GM12878 (cell line): ENCODE measurements at regions not wholly inside any gene's neighbourhood (a gene's known extent, or its start where the extent isn't known, plus 50 kb on each side); places are given as distances from the start of the nearest gene placed in this dataset.

Experiments used
- ATAC-seq: fragments of 200-7000 bp; cut with Tn5 transposase; 3 replicates; pipeline ENCODE4 v1.9.1; 2020; ENCODE audit warnings: mild to moderate bottlenecking, moderate library complexity
- BruUV-seq: library from RNA; stranded (reverse); fragments of 400-500 nt; replicated peaks from 2 replicates; lab custom pipeline; 2021; lab: Mats Ljungman, UMichigan
- CTCF ChIA-PET: fragments of 300-600 bp; sonication (Branson Sonifier 250); formaldehyde crosslinking; extraction: SDS; loops from one replicate; lab custom pipeline; 2021; ENCODE audit warnings: inconsistent platforms; lab: Yijun Ruan, JAX
- POLR2A ChIA-PET: fragments of 350-600 bp; formaldehyde crosslinking; extraction: SDS; loops from one replicate; lab custom pipeline; 2021; ENCODE audit warnings: inconsistent platforms; lab: Charles Lee
- RAD21 ChIA-PET: fragments of 300-600 bp; sonication (Branson Sonifier 250); formaldehyde crosslinking; loops from one replicate; lab custom pipeline; 2023; ENCODE audit warnings: antibody characterized with exemption; ENCODE audit not compliant: unreplicated experiment; lab: Charles Lee
- SMC1A ChIA-PET: fragments of 300-600 bp; sonication (Branson Sonifier 250); formaldehyde crosslinking; loops from one replicate; lab custom pipeline; 2023; ENCODE audit not compliant: unreplicated experiment, uncharacterized antibody; lab: Charles Lee
- DNase-seq: peaks from one replicate; pipeline ENCODE4 v3.0.0-alpha.2; 2011; ENCODE audit warnings: low read depth, low spot score
- FAIRE-seq: peaks from 3 replicates; lab custom pipeline; 2011; peaks lifted over from hg19 to GRCh38; lab: Jason Lieb, UNC
- H2AFZ ChIP-seq: 2 replicates; pipeline ENCODE4 v1.6.0; 2011; ENCODE audit warnings: low read depth, low read length, control low read depth; ENCODE audit not compliant: control insufficient read depth
- H3K27ac ChIP-seq: 2 replicates; pipeline ENCODE4 v1.5.1; 2011; ENCODE audit warnings: control low read depth; ENCODE audit not compliant: control insufficient read depth, insufficient read depth
- H3K27me3 ChIP-seq, 2 experiments: replicated peaks in 1 of 2; 2 replicates each; pipeline versions ENCODE4 v1.6.0 to v1.6.1; 2011; ENCODE audit warnings: low read length in 1 of 2; ENCODE audit not compliant: control insufficient read depth in 2 of 2, insufficient read depth in 2 of 2
- H3K36me3 ChIP-seq, 2 experiments: 2 replicates each; pipeline ENCODE4 v1.5.1; 2011; ENCODE audit warnings: low read length in 1 of 2; ENCODE audit not compliant: control insufficient read depth in 2 of 2, insufficient read depth in 2 of 2
- H3K4me1 ChIP-seq: 2 replicates; pipeline ENCODE4 v1.6.1; 2011; ENCODE audit warnings: mild to moderate bottlenecking, low read length, moderate library complexity, mixed read lengths; ENCODE audit not compliant: control insufficient read depth, insufficient read depth
- H3K4me2 ChIP-seq: 2 replicates; pipeline ENCODE4 v1.6.0; 2011; ENCODE audit warnings: control low read depth; ENCODE audit not compliant: control insufficient read depth, insufficient read depth
- H3K4me3 ChIP-seq: fragments of 200-600 bp; sonication (generic); 2 replicates; pipeline ENCODE4 v1.5.1; 2016
- H3K79me2 ChIP-seq: 2 replicates; pipeline ENCODE4 v1.6.0; 2011; ENCODE audit warnings: low read length; ENCODE audit not compliant: control insufficient read depth, insufficient read depth
- H3K9ac ChIP-seq: 2 replicates; pipeline ENCODE4 v1.8.0; 2011; ENCODE audit warnings: low read length, control low read depth, mixed read lengths; ENCODE audit not compliant: control insufficient read depth, insufficient read depth
- H3K9me3 ChIP-seq: replicated peaks from 3 replicates; pipeline ENCODE4 v1.5.1; 2011; ENCODE audit warnings: mild to moderate bottlenecking, low read length; ENCODE audit not compliant: control insufficient read depth, insufficient read depth
- H4K20me1 ChIP-seq: 2 replicates; pipeline ENCODE4 v1.6.0; 2011; ENCODE audit not compliant: control insufficient read depth, insufficient read depth
- ASH2L ChIP-seq: fragments of 300-600, 200-600 bp; sonication (generic); IDR thresholded peaks from 2 replicates; pipeline ENCODE4 v1.6.1; 2017; ENCODE audit warnings: low read depth, mild to moderate bottlenecking, borderline replicate concordance
- BRCA1 ChIP-seq: IDR thresholded peaks from 2 replicates; pipeline ENCODE4 v1.6.1; 2011; ENCODE audit warnings: low read depth, low read length, improper control_type of control experiment
- GABPA ChIP-seq: IDR thresholded peaks from 2 replicates; pipeline ENCODE4 v1.6.1; 2014; ENCODE audit warnings: antibody characterized with exemption, low read depth, mild to moderate bottlenecking, inconsistent platforms
- IKZF2 ChIP-seq, 2 experiments: fragments of 450-650 bp; IDR thresholded peaks; 2 replicates each; pipeline ENCODE4 v1.6.1; 2017; ENCODE audit warnings: mild to moderate bottlenecking in 2 of 2, moderate library complexity in 2 of 2
- MYB ChIP-seq: fragments of 150-350 bp; IDR thresholded peaks from 2 replicates; pipeline ENCODE4 v1.6.1; 2014; ENCODE audit warnings: mild to moderate bottlenecking, low read depth, low read length, borderline replicate concordance
- NR2F1 ChIP-seq: fragments of 450-650 bp; conservative IDR thresholded peaks from 2 replicates; pipeline ENCODE4 v1.6.1; 2017; ENCODE audit warnings: mild to moderate bottlenecking
- POLR2A ChIP-seq: IDR thresholded peaks from 2 replicates; pipeline ENCODE4 v1.6.1; 2011; ENCODE audit warnings: low read depth, mild to moderate bottlenecking, low read length
- SIN3A ChIP-seq: IDR thresholded peaks from 2 replicates; pipeline ENCODE4 v1.6.1; 2012; ENCODE audit warnings: low read depth, low read length, improper control_type of control experiment
- SMARCA5 ChIP-seq: fragments of 450-650 bp; IDR thresholded peaks from 2 replicates; pipeline ENCODE4 v1.6.1; 2017; ENCODE audit warnings: mild to moderate bottlenecking
- SPI1 ChIP-seq: IDR thresholded peaks from 2 replicates; pipeline ENCODE4 v1.6.1; 2011; ENCODE audit warnings: low read depth, mild to moderate bottlenecking, low read length, moderate library complexity, borderline replicate concordance; ENCODE audit not compliant: insufficient read depth
- STAT1 ChIP-seq: fragments of 450-650 bp; conservative IDR thresholded peaks from 2 replicates; pipeline ENCODE4 v1.6.1; 2014; ENCODE audit warnings: antibody characterized with exemption, mild to moderate bottlenecking
- WRNIP1 ChIP-seq: IDR thresholded peaks from 2 replicates; pipeline ENCODE4 v1.6.1; 2011; ENCODE audit warnings: low read depth, low read length, improper control_type of control experiment, borderline replicate concordance
- ZBED1 ChIP-seq: IDR thresholded peaks from 2 replicates; pipeline ENCODE4 v1.6.1; 2016; ENCODE audit warnings: borderline replicate concordance
- ZBTB40 ChIP-seq: fragments of 450-650 bp; IDR thresholded peaks from 2 replicates; pipeline ENCODE4 v1.6.1; 2016; ENCODE audit warnings: mild to moderate bottlenecking, moderate library complexity, borderline replicate concordance
- ZNF24 ChIP-seq: fragments of 450-650 bp; IDR thresholded peaks from 2 replicates; pipeline ENCODE4 v1.6.1; 2017; ENCODE audit warnings: antibody characterized with exemption, mild to moderate bottlenecking
- WGBS: methylation state at CpG from one replicate; pipeline ENCODE4 v1.1.6; 2016; ENCODE audit warnings: low lambda C conversion rate; ENCODE audit not compliant: insufficient replicate concordance, insufficient coverage; ENCODE audit errors: missing lambda C conversion rate; 5-methylcytosine and 5-hydroxymethylcytosine counted together
- in situ Hi-C: fragments of 300-500 bp; cut with MboI; formaldehyde crosslinking; loops from 9 replicates; pipeline ENCODE4 v1.14.3; 2018; ENCODE audit warnings: mixed read lengths
- intact Hi-C: fragments of 100-400 bp; cut with micrococcal nuclease; formaldehyde crosslinking; loops from one replicate; pipeline ENCODE4 v1.14.2; 2022; ENCODE audit not compliant: unreplicated experiment
- TF ChIP-seq, protein P1 (sequence below): fragments of 450-650 bp; IDR thresholded peaks from 2 replicates; pipeline ENCODE4 v1.6.1; 2018; ENCODE audit warnings: mild to moderate bottlenecking, low read depth, moderate library complexity; ENCODE audit not compliant: partially characterized antibody
- TF ChIP-seq, protein P2 (sequence below): fragments of 450-650 bp; IDR thresholded peaks from 2 replicates; pipeline ENCODE4 v1.6.1; 2017; ENCODE audit warnings: low read depth, mild to moderate bottlenecking, moderate library complexity

GRCh38 chr13:106882246-106882645 is 314.3 kb upstream of the ARGLU1 start:
- TF ChIP-seq ASH2L (no peak), ZNF24 (no peak), SIN3A (no peak), WRNIP1 (no peak), IKZF2 (IDR thresholded peaks at IDR 0.05) (no peak), SPI1 (no peak), ZBTB40 (no peak), SMARCA5 (no peak), STAT1 (no peak), BRCA1 (no peak), ZBED1 (no peak), POLR2A (no peak), GABPA (no peak), NR2F1 (no peak), MYB (no peak)
- TF ChIP-seq, protein P1, sequence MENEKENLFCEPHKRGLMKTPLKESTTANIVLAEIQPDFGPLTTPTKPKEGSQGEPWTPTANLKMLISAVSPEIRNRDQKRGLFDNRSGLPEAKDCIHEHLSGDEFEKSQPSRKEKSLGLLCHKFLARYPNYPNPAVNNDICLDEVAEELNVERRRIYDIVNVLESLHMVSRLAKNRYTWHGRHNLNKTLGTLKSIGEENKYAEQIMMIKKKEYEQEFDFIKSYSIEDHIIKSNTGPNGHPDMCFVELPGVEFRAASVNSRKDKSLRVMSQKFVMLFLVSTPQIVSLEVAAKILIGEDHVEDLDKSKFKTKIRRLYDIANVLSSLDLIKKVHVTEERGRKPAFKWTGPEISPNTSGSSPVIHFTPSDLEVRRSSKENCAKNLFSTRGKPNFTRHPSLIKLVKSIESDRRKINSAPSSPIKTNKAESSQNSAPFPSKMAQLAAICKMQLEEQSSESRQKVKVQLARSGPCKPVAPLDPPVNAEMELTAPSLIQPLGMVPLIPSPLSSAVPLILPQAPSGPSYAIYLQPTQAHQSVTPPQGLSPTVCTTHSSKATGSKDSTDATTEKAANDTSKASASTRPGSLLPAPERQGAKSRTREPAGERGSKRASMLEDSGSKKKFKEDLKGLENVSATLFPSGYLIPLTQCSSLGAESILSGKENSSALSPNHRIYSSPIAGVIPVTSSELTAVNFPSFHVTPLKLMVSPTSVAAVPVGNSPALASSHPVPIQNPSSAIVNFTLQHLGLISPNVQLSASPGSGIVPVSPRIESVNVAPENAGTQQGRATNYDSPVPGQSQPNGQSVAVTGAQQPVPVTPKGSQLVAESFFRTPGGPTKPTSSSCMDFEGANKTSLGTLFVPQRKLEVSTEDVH: no peak
- TF ChIP-seq, protein P2, sequence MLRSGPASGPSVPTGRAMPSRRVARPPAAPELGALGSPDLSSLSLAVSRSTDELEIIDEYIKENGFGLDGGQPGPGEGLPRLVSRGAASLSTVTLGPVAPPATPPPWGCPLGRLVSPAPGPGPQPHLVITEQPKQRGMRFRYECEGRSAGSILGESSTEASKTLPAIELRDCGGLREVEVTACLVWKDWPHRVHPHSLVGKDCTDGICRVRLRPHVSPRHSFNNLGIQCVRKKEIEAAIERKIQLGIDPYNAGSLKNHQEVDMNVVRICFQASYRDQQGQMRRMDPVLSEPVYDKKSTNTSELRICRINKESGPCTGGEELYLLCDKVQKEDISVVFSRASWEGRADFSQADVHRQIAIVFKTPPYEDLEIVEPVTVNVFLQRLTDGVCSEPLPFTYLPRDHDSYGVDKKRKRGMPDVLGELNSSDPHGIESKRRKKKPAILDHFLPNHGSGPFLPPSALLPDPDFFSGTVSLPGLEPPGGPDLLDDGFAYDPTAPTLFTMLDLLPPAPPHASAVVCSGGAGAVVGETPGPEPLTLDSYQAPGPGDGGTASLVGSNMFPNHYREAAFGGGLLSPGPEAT: no peak
- Histone ChIP-seq H3K36me3 (no peaks in the 10 kb centered on the region), H3K4me2 (no peak overlapping the region), H3K9me3 (no peaks in the 10 kb centered on the region), H3K79me2 (no peaks in the 10 kb centered on the region), H2AFZ (no peak overlapping the region), H3K27me3 (no peaks in the 10 kb centered on the region), H3K27ac (no peak overlapping the region), H4K20me1 (no peaks in the 10 kb centered on the region), H3K4me3 (no peak overlapping the region), H3K9ac (no peak overlapping the region), H3K4me1 (no peaks in the 10 kb centered on the region)
- SMC1A ChIA-PET: no interaction called here
- no TSS peak for BruUV-seq
- ATAC-seq (no peak), DNase-seq (no peak), FAIRE-seq (no peak)
- in situ Hi-C loops: no loop called here
- RAD21 ChIA-PET: no interaction called here
- POLR2A ChIA-PET: no interaction called here
- CTCF ChIA-PET: no interaction called here
- WGBS: 26% methylated on average over 6 of the region's 6 CpGs
- intact Hi-C loops: no loop called here
